T-cell (primary cell): ENCODE measurements at regions not wholly inside any gene's neighbourhood (a gene's known extent, or its start where the extent isn't known, plus 50 kb on each side); places are given as distances from the start of the nearest gene placed in this dataset.

Source experiments
- ATAC-seq, 4 experiments: fragments of 200-7000 bp in 3 of 4; fragments of 150-1000 bp in 1 of 4; cut with Tn5 transposase; replicated peaks in 1 of 4; 1 replicate in 3 of 4; 2 replicates in 1 of 4; pipeline ENCODE4 v1.10.0; 2021; ENCODE audit warnings: moderate library complexity in 3 of 4, mild to moderate bottlenecking in 2 of 4, moderate number of reproducible peaks in 1 of 4
- CTCF ChIA-PET, 2 donors: fragments of 300-600 bp; sonication (Branson Sonifier 250); formaldehyde crosslinking; loops; one replicate each; lab custom pipeline; 2022; ENCODE audit warnings: antibody characterized with exemption in 2 of 2; lab: Charles Lee
- POLR2A ChIA-PET, 2 donors: fragments of 300-600 bp; sonication (Branson Sonifier 250); formaldehyde crosslinking; loops; one replicate each; lab custom pipeline; 2022; ENCODE audit warnings: antibody characterized with exemption in 2 of 2; lab: Charles Lee
- DNase-seq, 35 experiments: peaks; one replicate each; pipeline versions ENCODE4 v3.0.0 to v3.0.0-alpha.2; 2013 to 2023
- H3K27ac ChIP-seq: one replicate; pipeline ENCODE4 v1.5.1; 2013; ENCODE audit warnings: low read length
- H3K27me3 ChIP-seq, 2 experiments: replicated peaks in 1 of 2; 1 replicate in 1 of 2; 2 replicates in 1 of 2; pipeline versions ENCODE4 v1.6.1 to v1.7.0; 2013; ENCODE audit warnings: low read length in 1 of 2, mixed read lengths in 1 of 2; ENCODE audit not compliant: control insufficient read depth in 2 of 2, insufficient read depth in 2 of 2; ENCODE audit errors: extremely low read depth in 1 of 2
- H3K36me3 ChIP-seq, 2 donors: 1 replicate in 1 of 2; 2 replicates in 1 of 2; pipeline versions ENCODE4 v1.6.1 to v1.7.0; 2013; ENCODE audit warnings: low read length in 1 of 2; ENCODE audit not compliant: control insufficient read depth in 2 of 2, insufficient read depth in 1 of 2; ENCODE audit errors: extremely low read depth in 1 of 2
- H3K4me1 ChIP-seq, 2 experiments: 1 replicate in 1 of 2; 2 replicates in 1 of 2; pipeline versions ENCODE4 v1.6.1 to v1.7.0; 2013; ENCODE audit warnings: low read length in 2 of 2, mixed read lengths in 1 of 2; ENCODE audit not compliant: insufficient read depth in 2 of 2, control insufficient read depth in 1 of 2; ENCODE audit errors: extremely low read depth in 1 of 2
- H3K4me3 ChIP-seq, 2 donors: 1 replicate in 1 of 2; 2 replicates in 1 of 2; pipeline versions ENCODE4 v1.5.1 to v1.7.0; 2013; ENCODE audit warnings: mild to moderate bottlenecking in 2 of 2, low read length in 1 of 2, moderate library complexity in 1 of 2; ENCODE audit not compliant: control insufficient read depth in 1 of 2; ENCODE audit errors: extremely low read depth in 1 of 2
- H3K9me3 ChIP-seq: 2 replicates; pipeline ENCODE4 v1.7.0; 2013
- H3K27ac Mint-ChIP-seq, 2 donors: one replicate each; pipeline ENCODE4 v1.8.0; 2020 to 2021; ENCODE audit warnings: mild to moderate bottlenecking in 2 of 2, mixed read lengths in 2 of 2
- H3K27me3 Mint-ChIP-seq, 2 donors: one replicate each; pipeline ENCODE4 v1.8.0; 2021 to 2022; ENCODE audit warnings: mixed read lengths in 2 of 2
- H3K36me3 Mint-ChIP-seq: one replicate; pipeline ENCODE4 v1.8.0; 2021; ENCODE audit warnings: mixed read lengths
- H3K4me1 Mint-ChIP-seq, 3 donors: one replicate each; pipeline ENCODE4 v1.8.0; 2020 to 2022; ENCODE audit warnings: mixed read lengths in 3 of 3, mild to moderate bottlenecking in 1 of 3
- H3K4me3 Mint-ChIP-seq, 3 donors: one replicate each; pipeline ENCODE4 v1.8.0; 2020 to 2022; ENCODE audit warnings: mild to moderate bottlenecking in 3 of 3, mixed read lengths in 3 of 3, moderate library complexity in 3 of 3
- H3K9me3 Mint-ChIP-seq, 3 donors: one replicate each; pipeline ENCODE4 v1.8.0; 2020 to 2022; ENCODE audit warnings: mixed read lengths in 3 of 3
- WGBS: methylation state at CpG from one replicate; pipeline ENCODE4 v1.1.5; 2013; ENCODE audit warnings: missing lambda C conversion rate; ENCODE audit not compliant: insufficient coverage; 5-methylcytosine and 5-hydroxymethylcytosine counted together

DNA sequence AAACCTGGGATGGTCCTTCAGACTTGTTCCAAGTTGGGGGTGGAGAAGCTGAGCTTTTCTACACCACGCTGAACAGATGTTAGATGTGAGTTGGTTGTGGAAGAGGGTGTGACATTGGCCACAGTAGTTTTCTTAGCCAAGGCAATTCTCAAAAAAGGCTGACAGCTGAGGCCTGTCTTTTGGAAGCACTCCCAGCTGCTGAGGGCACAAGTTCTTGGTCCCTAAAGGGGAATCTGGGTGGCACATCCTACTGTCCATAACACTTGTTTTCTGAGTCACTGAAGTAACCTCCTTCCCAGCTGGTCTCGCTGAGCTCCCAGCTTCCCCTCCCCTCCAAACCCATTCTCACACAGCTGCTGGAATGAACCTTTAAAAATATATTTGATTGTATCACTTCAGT is 375.7 kb upstream of the KIRREL3 start:
- H3K4me1 Mint-ChIP-seq: no peaks in the 10 kb centered on the region
- DNase-seq (no peak), ATAC-seq (no peak)
- H3K4me1 ChIP-seq: no peaks in the 10 kb centered on the region
- 90% methylated on average over 1 of the region's 2 CpGs for WGBS
- no peak overlapping the region for H3K27ac Mint-ChIP-seq
- H3K4me3 ChIP-seq: no peak overlapping the region
- no peaks in the 10 kb centered on the region for H3K36me3 Mint-ChIP-seq
- ChIA-PET CTCF (no interaction called here), POLR2A (no interaction called here)
- H3K27ac ChIP-seq: no peak overlapping the region
- no peaks in the 10 kb centered on the region for H3K27me3 ChIP-seq
- H3K4me3 Mint-ChIP-seq: no peak overlapping the region
- peaks cover 0 to 5% (median 0%) of the 10 kb centered on the region in 3 donors for H3K9me3 Mint-ChIP-seq
- no peaks in the 10 kb centered on the region for H3K9me3 ChIP-seq
- no peaks in the 10 kb centered on the region for H3K27me3 Mint-ChIP-seq
- H3K36me3 ChIP-seq: no peaks in the 10 kb centered on the region

DNA sequence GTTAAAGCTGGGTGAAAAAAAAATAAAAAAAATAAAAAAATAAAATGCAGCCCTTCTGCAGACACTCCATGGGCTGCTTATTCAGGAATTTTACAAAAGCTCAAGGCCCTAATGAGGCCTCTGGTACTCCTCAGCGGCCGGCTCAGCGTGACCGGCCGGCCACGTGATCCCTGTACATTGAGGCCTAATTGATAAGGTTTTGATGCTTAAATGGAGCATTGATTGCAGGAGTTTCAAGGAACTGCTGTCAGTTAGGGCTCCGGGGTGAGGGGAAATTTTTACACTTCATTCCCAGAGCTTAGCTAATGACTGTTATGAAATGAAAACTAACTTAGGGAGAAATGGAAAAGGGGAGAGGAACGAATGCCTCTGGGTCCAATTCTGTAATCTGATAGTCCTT is 368.8 kb upstream of the KIRREL3 start:
- WGBS: 91% methylated on average over 6 of the region's 8 CpGs
- Mint-ChIP-seq H3K4me3 (no peak overlapping the region), H3K27ac (no peak overlapping the region), H3K36me3 (no peaks in the 10 kb centered on the region), H3K9me3 (no peaks in the 10 kb centered on the region), H3K27me3 (no peaks in the 10 kb centered on the region), H3K4me1 (no peaks in the 10 kb centered on the region)
- Histone ChIP-seq H3K27ac (no peak overlapping the region), H3K27me3 (no peaks in the 10 kb centered on the region), H3K4me3 (no peak overlapping the region), H3K4me1 (no peaks in the 10 kb centered on the region), H3K9me3 (no peaks in the 10 kb centered on the region), H3K36me3 (no peaks in the 10 kb centered on the region)
- CTCF ChIA-PET: no interaction called here
- POLR2A ChIA-PET: no interaction called here
- no peak for ATAC-seq
- no peak for DNase-seq

DNA sequence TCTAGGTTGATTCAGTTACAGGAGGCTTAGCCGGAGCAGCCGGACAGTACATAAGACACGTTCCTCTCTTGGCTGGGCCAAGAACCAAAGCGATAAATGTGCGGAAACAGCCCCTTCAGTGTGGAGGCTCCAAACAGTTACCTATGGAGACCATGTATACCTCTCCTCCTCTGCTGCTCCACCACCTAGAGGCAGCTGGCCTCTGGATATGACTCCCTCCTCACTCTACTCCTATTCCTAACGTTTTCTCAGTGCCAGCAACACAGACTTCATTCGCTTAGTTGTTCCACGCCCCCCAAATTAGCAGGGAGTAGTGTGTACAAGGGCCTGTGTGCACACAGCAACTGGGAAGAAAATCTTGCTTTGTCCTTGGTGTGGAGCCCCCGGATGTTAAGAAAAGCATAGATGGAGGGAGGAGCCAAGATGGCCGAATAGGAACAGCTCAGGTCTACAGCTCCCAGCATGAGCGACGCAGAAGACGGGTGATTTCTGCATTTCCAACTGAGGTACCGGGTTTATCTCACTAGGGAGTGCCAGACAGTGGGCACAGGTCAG is 362.3 kb upstream of the KIRREL3 start:
- CTCF ChIA-PET: no interaction called here
- no peaks in the 10 kb centered on the region for H3K4me1 Mint-ChIP-seq
- 98% methylated on average over 10 of the region's 14 CpGs for WGBS

DNA sequence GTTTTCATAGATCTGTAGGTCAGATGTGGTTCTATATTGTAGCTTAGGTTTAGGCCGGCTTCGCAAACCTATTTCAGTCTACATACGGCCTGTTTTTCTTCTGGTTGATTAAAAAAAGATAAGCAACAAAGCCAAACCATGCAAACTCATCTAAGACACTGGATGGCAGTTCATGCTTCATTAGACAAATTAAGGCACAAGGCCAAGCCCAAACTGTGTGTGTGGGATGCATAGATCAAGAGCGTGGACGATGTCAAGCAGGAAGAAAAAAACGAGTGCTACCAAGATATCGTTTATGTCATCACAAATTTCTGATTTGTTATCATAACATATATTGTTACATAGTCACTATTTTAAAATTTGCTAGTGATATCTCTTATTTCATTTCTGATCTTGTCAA is 357.6 kb upstream of the KIRREL3 start:
- H3K36me3 Mint-ChIP-seq: no peaks in the 10 kb centered on the region
- ChIA-PET CTCF (no interaction called here), POLR2A (no interaction called here)
- Histone ChIP-seq H3K27me3 (no peaks in the 10 kb centered on the region), H3K27ac (no peak overlapping the region), H3K4me3 (no peak overlapping the region), H3K36me3 (no peaks in the 10 kb centered on the region), H3K4me1 (no peaks in the 10 kb centered on the region), H3K9me3 (no peaks in the 10 kb centered on the region)
- H3K4me3 Mint-ChIP-seq: no peak overlapping the region
- WGBS: no CpG with 5 or more reads among the region's 7 CpGs
- peaks cover 0 to 4% (median 0%) of the 10 kb centered on the region in 3 donors for H3K9me3 Mint-ChIP-seq
- no peak overlapping the region for H3K27ac Mint-ChIP-seq
- H3K4me1 Mint-ChIP-seq: no peaks in the 10 kb centered on the region
- DNase-seq (no peak), ATAC-seq (no peak)
- H3K27me3 Mint-ChIP-seq: peaks cover 3 to 4% of the 10 kb centered on the region in 2 donors

More for the DNA sequence above, 362.3 kb upstream of the KIRREL3 start:
- DNase-seq (no peak), ATAC-seq (no peak)
- H3K4me3 Mint-ChIP-seq: no peak overlapping the region
- H3K9me3 ChIP-seq: no peaks in the 10 kb centered on the region
- no peaks in the 10 kb centered on the region for H3K36me3 Mint-ChIP-seq
- H3K27ac Mint-ChIP-seq: no peak overlapping the region
- POLR2A ChIA-PET: no interaction called here
- no peaks in the 10 kb centered on the region for H3K4me1 ChIP-seq
- H3K27me3 ChIP-seq: no peaks in the 10 kb centered on the region
- no peaks in the 10 kb centered on the region for H3K36me3 ChIP-seq
- H3K27ac ChIP-seq: no peak overlapping the region
- peaks cover 3 to 4% of the 10 kb centered on the region in 2 donors for H3K27me3 Mint-ChIP-seq
- H3K9me3 Mint-ChIP-seq: peaks cover 0 to 4% (median 0%) of the 10 kb centered on the region in 3 donors
- no peak overlapping the region for H3K4me3 ChIP-seq

DNA sequence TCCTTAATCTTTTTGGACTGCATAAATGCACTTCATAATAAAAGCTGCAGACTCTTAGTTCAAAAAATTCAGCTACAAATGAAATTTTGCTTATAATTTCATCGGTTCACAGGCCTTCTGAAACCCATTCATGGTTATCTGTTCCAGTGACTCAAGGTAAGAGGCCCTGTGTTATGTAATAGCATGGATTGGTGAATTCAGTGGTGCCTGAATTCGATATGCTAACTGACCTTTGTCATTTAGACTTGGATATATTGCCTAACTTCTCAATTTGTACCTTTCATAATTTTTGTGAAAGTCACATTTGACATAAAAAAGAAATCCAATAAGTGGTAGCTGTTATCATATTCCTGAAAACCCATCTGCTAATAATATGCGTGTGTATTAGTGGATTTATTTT is 349.9 kb upstream of the KIRREL3 start:
- no peaks in the 10 kb centered on the region for H3K4me1 Mint-ChIP-seq
- H3K9me3 Mint-ChIP-seq: peaks cover 4 to 6% (median 5%) of the 10 kb centered on the region in 3 donors
- ChIA-PET POLR2A (no interaction called here), CTCF (no interaction called here)
- H3K36me3 ChIP-seq: no peaks in the 10 kb centered on the region
- WGBS: no CpG with 5 or more reads among the region's 3 CpGs
- H3K27me3 ChIP-seq: no peaks in the 10 kb centered on the region
- H3K36me3 Mint-ChIP-seq: no peaks in the 10 kb centered on the region
- DNase-seq (no peak), ATAC-seq (no peak)
- H3K4me3 Mint-ChIP-seq: no peak overlapping the region
- H3K27ac Mint-ChIP-seq: no peak overlapping the region
- no peak overlapping the region for H3K27ac ChIP-seq
- H3K9me3 ChIP-seq: no peaks in the 10 kb centered on the region
- H3K4me1 ChIP-seq: no peaks in the 10 kb centered on the region
- peaks cover under 1 to 15% of the 10 kb centered on the region in 2 donors for H3K27me3 Mint-ChIP-seq
- no peak overlapping the region for H3K4me3 ChIP-seq

DNA sequence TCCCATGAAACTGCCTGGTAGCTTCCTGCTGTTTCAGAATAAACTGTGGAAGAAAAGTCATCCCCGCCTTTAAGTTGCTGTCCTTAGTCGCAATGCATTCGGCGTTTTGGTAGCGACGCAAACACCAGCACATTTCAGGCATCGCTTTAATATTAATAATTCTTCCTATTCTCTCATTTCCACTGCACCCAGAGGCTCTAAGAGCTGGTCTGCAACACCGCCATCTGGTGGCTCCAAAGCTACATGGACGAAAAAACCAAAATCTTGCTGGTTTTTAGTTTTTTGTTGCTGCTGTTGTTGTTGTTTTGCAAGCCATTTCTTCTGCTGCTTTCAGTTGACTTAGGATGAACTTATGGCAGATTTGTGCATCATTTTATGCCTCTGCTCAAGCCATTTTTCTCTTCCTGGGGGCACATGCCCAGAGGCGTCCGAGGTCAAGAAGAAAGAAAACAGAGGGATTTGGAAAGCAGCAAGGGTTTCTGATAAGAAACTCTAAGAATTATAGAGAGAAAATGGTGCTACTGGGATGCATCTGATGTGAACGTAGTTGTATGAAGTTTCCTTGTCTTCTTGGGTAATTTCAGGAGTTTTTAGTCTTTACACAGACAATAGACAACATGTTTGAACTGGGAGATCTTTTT is 345.4 kb upstream of the KIRREL3 start:
- 47% methylated on average over 9 of the region's 12 CpGs for WGBS
- no peak for ATAC-seq
- H3K4me1 Mint-ChIP-seq: no peaks in the 10 kb centered on the region
- H3K27ac Mint-ChIP-seq: no peak overlapping the region
- no peaks in the 10 kb centered on the region for H3K36me3 ChIP-seq
- no peak overlapping the region for H3K4me3 Mint-ChIP-seq
- no peak overlapping the region for H3K4me3 ChIP-seq
- H3K4me1 ChIP-seq: no peaks in the 10 kb centered on the region
- H3K27ac ChIP-seq: no peak overlapping the region
- POLR2A ChIA-PET: no interaction called here
- H3K36me3 Mint-ChIP-seq: no peaks in the 10 kb centered on the region
- H3K9me3 ChIP-seq: no peaks in the 10 kb centered on the region
- H3K9me3 Mint-ChIP-seq: peaks cover 4 to 6% (median 5%) of the 10 kb centered on the region in 3 donors
- H3K27me3 Mint-ChIP-seq: peaks cover 2 to 22% of the 10 kb centered on the region in 2 donors
- H3K27me3 ChIP-seq: no peaks in the 10 kb centered on the region
- peak in 5 of 35 experiments; percentile 1 to 33 (median 3) for DNase-seq
- CTCF ChIA-PET: interaction anchor here in 1 of 2 donors (1.0 kb wide), 1 partner anchor 905 kb away, joined by 7 read pairs; no protein-coding TSS in a partner anchor
